Esophagus muscularis mucosa (tissue), 4 donors: ENCODE measurements at regions not wholly inside any gene's neighbourhood (a gene's known extent, or its start where the extent isn't known, plus 50 kb on each side); places are given as distances from the start of the nearest gene placed in this dataset.
"Not testable (repeated sequence)": the region's sequence is repeated elsewhere in the genome, so short reads cannot be mapped to it uniquely, and the experiment has no call there.

Experiments
- EP300 ChIP-seq: sonication (generic); formaldehyde crosslinking; IDR thresholded peaks from one replicate; pipeline ENCODE4 v1.6.1; 2017; ENCODE audit warnings: antibody characterized with exemption
- POLR2A ChIP-seq: fragments of 450-650 bp; IDR thresholded peaks from one replicate; pipeline ENCODE4 v1.6.1; 2017; ENCODE audit warnings: antibody characterized with exemption, moderate library complexity, mild to moderate bottlenecking, low read depth
- POLR2AphosphoS5 ChIP-seq, 2 donors: sonication (generic); formaldehyde crosslinking; IDR thresholded peaks; one replicate each; pipeline ENCODE4 v1.6.1; 2017; ENCODE audit warnings: antibody characterized with exemption in 2 of 2
- TF ChIP-seq, protein P1 (sequence below), 3 experiments: fragments of 200-600 bp in 2 of 3; fragments of 450-650 bp in 1 of 3; sonication (generic) in 2 of 3; IDR thresholded peaks; one replicate each; pipeline ENCODE4 v1.5.1; 2017 to 2019; ENCODE audit warnings: antibody characterized with exemption in 3 of 3, mild to moderate bottlenecking in 2 of 3, moderate library complexity in 1 of 3

DNA sequence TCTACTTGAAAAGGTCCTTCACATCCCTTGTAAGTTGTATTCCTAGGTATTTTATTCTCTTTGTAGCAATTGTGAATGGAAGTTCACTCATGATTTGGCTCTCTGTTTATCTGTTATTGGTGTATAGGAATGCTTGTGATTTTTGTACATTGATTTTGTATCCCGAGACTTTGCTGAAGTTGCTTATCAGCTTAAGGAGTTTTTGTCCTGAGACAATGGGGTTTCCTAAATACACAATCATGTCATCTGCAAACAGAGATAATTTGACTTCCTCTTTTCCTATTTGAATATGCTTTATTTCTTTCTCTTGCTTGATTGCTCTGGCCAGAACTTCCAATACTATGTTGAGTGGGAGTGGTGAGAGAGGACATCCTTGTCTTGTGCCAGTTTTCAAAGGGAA is 69.8 kb upstream of the MYRIP start:
- TF ChIP-seq, protein P1, sequence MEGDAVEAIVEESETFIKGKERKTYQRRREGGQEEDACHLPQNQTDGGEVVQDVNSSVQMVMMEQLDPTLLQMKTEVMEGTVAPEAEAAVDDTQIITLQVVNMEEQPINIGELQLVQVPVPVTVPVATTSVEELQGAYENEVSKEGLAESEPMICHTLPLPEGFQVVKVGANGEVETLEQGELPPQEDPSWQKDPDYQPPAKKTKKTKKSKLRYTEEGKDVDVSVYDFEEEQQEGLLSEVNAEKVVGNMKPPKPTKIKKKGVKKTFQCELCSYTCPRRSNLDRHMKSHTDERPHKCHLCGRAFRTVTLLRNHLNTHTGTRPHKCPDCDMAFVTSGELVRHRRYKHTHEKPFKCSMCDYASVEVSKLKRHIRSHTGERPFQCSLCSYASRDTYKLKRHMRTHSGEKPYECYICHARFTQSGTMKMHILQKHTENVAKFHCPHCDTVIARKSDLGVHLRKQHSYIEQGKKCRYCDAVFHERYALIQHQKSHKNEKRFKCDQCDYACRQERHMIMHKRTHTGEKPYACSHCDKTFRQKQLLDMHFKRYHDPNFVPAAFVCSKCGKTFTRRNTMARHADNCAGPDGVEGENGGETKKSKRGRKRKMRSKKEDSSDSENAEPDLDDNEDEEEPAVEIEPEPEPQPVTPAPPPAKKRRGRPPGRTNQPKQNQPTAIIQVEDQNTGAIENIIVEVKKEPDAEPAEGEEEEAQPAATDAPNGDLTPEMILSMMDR (IDR thresholded peaks at IDR 0.05) = not testable (repeated sequence)
- TF ChIP-seq POLR2A; POLR2AphosphoS5 (IDR thresholded peaks at IDR 0.05); EP300: not testable (repeated sequence)
